ENCODE measurements at regions not wholly inside any gene's neighbourhood (a gene's known extent, or its start where the extent isn't known, plus 50 kb on each side); places are given as distances from the start of the nearest gene placed in this dataset.

DNA sequence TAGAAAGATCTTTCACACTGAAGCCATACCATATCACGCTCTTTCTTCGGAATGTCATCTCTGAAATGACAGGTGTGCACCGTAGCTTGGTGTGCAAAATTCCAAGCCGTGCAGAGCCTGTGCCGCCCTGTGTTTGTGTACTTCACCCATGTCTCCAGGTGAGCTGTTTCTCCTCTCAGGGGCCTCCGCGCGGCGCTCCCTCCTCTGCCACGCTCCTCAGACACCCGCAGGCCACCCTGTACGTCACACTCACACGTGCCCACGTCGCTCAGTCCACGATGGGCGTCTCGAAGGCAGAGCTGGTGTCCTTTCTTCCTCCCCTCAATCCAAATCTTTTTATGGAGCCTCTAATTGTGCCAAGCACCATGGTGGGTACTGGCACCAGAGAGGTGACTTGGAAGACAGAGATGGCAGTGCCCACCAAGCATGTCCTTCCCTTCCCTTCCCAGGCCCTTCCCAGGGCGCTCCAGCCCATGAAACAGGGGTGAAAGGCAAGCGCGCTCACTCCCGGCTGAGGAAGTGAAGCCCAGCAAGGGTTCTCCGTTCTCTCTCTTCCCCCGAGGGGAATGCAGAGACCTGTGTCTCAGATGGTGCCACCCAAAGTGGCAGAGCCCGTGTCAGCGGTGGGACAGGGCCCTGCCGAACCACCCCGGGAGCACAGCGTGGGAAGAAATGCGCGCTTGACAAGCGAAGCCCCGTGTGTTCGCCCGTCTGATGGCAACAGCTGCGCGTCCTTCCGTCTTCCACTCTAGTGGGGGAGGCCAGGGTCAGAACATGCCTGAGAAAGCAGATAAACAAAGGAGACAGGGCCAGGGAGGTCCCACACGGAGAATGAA is 292.5 kb upstream of the SHH start:
- TF ChIP-seq, protein P1, sequence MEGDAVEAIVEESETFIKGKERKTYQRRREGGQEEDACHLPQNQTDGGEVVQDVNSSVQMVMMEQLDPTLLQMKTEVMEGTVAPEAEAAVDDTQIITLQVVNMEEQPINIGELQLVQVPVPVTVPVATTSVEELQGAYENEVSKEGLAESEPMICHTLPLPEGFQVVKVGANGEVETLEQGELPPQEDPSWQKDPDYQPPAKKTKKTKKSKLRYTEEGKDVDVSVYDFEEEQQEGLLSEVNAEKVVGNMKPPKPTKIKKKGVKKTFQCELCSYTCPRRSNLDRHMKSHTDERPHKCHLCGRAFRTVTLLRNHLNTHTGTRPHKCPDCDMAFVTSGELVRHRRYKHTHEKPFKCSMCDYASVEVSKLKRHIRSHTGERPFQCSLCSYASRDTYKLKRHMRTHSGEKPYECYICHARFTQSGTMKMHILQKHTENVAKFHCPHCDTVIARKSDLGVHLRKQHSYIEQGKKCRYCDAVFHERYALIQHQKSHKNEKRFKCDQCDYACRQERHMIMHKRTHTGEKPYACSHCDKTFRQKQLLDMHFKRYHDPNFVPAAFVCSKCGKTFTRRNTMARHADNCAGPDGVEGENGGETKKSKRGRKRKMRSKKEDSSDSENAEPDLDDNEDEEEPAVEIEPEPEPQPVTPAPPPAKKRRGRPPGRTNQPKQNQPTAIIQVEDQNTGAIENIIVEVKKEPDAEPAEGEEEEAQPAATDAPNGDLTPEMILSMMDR (IDR thresholded peaks at IDR 0.05), result no peak
- TF ChIP-seq POLR2A (IDR thresholded peaks at IDR 0.05), result no peak

Measured in upper lobe of left lung (tissue), 4 donors.